BJ (cell line): ENCODE measurements at regions not wholly inside any gene's neighbourhood (a gene's known extent, or its start where the extent isn't known, plus 50 kb on each side); places are given as distances from the start of the nearest gene placed in this dataset.

Source experiments
- CTCF ChIA-PET: fragments of 350-600 bp; formaldehyde crosslinking; extraction: SDS; loops from one replicate; lab custom pipeline; 2021; ENCODE audit warnings: antibody characterized with exemption, inconsistent platforms; lab: Yijun Ruan, JAX
- POLR2A ChIA-PET: fragments of 300-600 bp; sonication (Branson Sonifier 250); formaldehyde crosslinking; extraction: SDS; loops from one replicate; lab custom pipeline; 2021; ENCODE audit warnings: antibody characterized with exemption; lab: Charles Lee
- DNase-seq: peaks from one replicate; pipeline ENCODE4 v3.0.0-alpha.2; 2011; ENCODE audit warnings: low read depth
- H3K27me3 ChIP-seq: 2 replicates; pipeline ENCODE4 v1.6.0; 2011; ENCODE audit warnings: low read length; ENCODE audit not compliant: control insufficient read depth, insufficient read depth
- H3K36me3 ChIP-seq: 2 replicates; pipeline ENCODE4 v1.5.1; 2011; ENCODE audit warnings: low read length; ENCODE audit not compliant: control insufficient read depth, insufficient read depth
- H3K4me3 ChIP-seq: 2 replicates; pipeline ENCODE4 v1.5.1; 2011; ENCODE audit warnings: low read depth, mild to moderate bottlenecking, control low read depth, low read length
- CTCF ChIP-seq: IDR thresholded peaks from 2 replicates; pipeline ENCODE4 v1.5.1; 2011; ENCODE audit warnings: low read depth, mild to moderate bottlenecking, control low read depth, inconsistent platforms, low read length, moderate library complexity; ENCODE audit not compliant: insufficient read depth

GRCh38 chr5:87499478-87500410, 87.0 kb upstream of the CCNH start:
- ChIA-PET CTCF (no interaction called here), POLR2A (no interaction called here)
- H3K4me3 ChIP-seq: no peak overlapping the region
- no peak for DNase-seq
- TF ChIP-seq CTCF: no peak
- no peaks in the 10 kb centered on the region for H3K36me3 ChIP-seq
- no peaks in the 10 kb centered on the region for H3K27me3 ChIP-seq
